ENCODE measurements at regions not wholly inside any gene's neighbourhood (a gene's known extent, or its start where the extent isn't known, plus 50 kb on each side); places are given as distances from the start of the nearest gene placed in this dataset.

DNA sequence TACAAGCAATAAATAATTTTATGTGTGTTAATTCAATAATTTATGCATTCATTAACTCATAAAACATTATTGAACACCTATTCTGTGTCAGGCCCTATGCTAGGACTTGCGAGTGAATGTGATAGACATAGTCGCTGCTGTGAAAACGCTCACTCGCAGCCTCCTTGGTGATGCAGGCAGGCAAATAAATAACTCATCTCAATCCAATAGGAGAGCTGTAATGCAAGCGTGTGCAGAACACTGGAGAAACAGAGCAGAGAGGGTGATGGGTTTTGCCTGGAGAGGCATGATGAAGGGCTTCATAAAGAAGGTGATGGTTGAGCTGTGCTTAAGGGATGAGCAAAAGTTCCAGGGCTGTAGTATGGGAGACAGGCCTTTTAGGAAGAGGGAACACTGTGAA, 111.3 kb upstream of the ZNF462 start:
- no peak overlapping the region for H3K4me3 ChIP-seq (ENCODE audit: control insufficient read depth, low read depth, low read length)
- no peak for DNase-seq (ENCODE audit: low read depth)
- TF ChIP-seq, protein P1, sequence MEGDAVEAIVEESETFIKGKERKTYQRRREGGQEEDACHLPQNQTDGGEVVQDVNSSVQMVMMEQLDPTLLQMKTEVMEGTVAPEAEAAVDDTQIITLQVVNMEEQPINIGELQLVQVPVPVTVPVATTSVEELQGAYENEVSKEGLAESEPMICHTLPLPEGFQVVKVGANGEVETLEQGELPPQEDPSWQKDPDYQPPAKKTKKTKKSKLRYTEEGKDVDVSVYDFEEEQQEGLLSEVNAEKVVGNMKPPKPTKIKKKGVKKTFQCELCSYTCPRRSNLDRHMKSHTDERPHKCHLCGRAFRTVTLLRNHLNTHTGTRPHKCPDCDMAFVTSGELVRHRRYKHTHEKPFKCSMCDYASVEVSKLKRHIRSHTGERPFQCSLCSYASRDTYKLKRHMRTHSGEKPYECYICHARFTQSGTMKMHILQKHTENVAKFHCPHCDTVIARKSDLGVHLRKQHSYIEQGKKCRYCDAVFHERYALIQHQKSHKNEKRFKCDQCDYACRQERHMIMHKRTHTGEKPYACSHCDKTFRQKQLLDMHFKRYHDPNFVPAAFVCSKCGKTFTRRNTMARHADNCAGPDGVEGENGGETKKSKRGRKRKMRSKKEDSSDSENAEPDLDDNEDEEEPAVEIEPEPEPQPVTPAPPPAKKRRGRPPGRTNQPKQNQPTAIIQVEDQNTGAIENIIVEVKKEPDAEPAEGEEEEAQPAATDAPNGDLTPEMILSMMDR (IDR thresholded peaks at IDR 0.05; ENCODE audit: control insufficient read depth, insufficient read depth, low read depth, low read length, missing control alignments), result no peak

DNA sequence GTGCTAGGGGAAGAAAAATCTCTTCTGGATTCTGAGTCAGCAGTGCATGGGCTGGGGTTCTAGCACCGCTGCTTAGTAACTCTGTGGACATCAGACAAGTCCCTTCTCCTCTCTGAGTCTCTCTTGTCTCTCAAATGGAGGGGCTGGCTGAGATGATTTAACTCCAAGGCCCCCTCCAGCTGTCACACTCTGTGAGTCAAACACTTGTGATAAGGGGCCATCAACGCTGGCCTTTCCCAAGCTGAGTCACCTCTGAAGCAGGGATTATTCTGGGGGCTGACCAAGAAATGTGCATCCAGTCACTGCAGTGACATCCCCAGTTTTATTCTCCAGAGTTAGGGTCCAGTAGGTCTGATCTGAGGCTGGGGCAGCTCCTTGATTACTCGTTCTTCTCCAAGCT, 110.4 kb upstream of the ZNF462 start:
- no peak overlapping the region for H3K4me3 ChIP-seq (ENCODE audit: control insufficient read depth, low read depth, low read length)
- no peak for DNase-seq (ENCODE audit: low read depth)
- TF ChIP-seq, protein P1 (IDR thresholded peaks at IDR 0.05; ENCODE audit: control insufficient read depth, insufficient read depth, low read depth, low read length, missing control alignments), result no peak

DNA sequence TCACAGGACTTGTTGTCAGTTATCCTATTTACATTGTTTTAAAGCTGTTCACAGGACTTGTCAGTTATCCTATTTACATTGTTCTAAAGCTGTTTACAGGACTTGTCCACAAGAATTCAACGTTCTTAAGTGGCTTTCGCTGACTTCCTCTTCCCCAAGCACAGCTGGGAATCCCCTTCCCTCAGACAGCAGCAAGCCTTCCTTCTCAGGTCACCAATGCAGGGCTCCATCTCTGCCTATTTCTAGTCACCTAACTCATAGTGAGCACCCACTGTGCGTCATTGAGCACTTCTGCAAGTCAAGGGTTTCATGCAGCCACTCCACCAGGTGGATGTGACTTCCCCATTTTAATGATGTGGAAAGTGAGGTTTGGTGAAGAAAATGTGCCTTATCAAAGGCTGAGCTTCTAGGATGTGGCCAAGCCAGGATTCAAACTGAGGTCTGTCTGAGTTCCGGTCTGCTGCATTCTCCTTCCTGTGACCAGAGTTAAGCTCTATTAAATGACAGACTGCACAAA, 109.8 kb upstream of the ZNF462 start:
- no peak overlapping the region for H3K4me3 ChIP-seq (ENCODE audit: control insufficient read depth, low read depth, low read length)
- TF ChIP-seq, protein P1 (IDR thresholded peaks at IDR 0.05; ENCODE audit: control insufficient read depth, insufficient read depth, low read depth, low read length, missing control alignments), result no peak
- DNase-seq (ENCODE audit: low read depth), result no peak

DNA sequence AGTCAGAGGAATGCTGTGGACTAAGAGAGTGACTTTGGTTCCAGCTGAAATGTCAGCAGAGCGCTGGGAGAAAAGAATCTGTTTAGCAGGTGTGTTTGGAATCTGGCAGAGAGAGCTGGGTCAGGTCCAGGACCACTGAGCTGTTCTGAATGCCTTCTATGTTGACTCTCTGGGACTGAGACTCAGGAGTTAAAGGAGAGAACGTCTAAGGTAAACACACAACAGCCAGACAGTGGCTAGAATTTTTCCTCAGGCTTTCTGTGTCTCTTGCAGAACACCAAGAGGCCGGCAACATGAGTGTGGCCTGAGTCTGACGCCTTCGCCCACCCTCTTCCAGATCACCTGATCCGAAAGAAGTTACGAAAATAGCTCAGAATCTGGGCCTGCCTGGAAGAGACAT, 107.2 kb upstream of the ZNF462 start:
- no peak for DNase-seq (ENCODE audit: low read depth)
- TF ChIP-seq, protein P1 (IDR thresholded peaks at IDR 0.05; ENCODE audit: control insufficient read depth, insufficient read depth, low read depth, low read length, missing control alignments), result no peak
- no peak overlapping the region for H3K4me3 ChIP-seq (ENCODE audit: control insufficient read depth, low read depth, low read length)

DNA sequence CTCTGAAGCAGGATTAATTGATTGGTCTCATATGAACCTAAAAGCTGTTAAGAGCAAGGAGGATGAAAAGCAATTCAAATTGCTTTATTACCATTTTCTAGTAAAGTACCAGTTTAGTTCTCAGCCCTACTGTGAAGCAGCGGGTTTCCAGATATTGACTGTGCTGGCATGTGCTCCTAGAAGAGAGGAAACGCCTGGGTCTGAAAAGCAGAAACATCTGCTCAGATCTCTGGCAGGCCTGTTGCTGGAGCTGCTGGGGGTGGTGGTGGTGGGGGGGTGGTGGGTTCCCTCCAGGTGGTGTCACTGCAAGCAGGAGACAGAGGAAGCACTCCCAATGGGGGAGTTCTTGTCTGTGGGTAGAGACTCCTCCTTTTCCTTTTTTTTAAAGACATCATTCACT, 105.5 kb upstream of the ZNF462 start:
- TF ChIP-seq, protein P1 (IDR thresholded peaks at IDR 0.05; ENCODE audit: control insufficient read depth, insufficient read depth, low read depth, low read length, missing control alignments), result no peak
- no peak for DNase-seq (ENCODE audit: low read depth)
- H3K4me3 ChIP-seq (ENCODE audit: control insufficient read depth, low read depth, low read length), result no peak overlapping the region

DNA sequence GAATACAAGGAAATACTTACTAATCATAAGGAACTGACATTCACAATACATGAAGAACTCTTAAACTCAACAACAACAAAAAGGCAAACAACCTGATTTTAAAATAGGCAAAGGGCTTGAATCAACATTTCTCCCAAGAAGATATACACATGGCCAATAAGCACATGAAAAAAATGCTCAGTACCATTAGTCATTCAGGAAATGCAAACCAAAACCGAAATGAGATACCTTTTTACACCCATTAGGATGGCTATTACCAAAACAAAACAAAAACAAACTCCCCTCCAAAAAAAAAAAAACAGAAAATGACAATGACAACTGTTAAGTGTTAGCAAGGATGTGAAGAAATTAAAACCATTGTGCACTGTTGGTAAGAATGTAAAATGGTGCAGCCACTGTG, 104.1 kb upstream of the ZNF462 start:
- DNase-seq (ENCODE audit: low read depth), result no peak
- TF ChIP-seq, protein P1 (IDR thresholded peaks at IDR 0.05; ENCODE audit: control insufficient read depth, insufficient read depth, low read depth, low read length, missing control alignments), result no peak
- H3K4me3 ChIP-seq (ENCODE audit: control insufficient read depth, low read depth, low read length), result no peak overlapping the region

DNA sequence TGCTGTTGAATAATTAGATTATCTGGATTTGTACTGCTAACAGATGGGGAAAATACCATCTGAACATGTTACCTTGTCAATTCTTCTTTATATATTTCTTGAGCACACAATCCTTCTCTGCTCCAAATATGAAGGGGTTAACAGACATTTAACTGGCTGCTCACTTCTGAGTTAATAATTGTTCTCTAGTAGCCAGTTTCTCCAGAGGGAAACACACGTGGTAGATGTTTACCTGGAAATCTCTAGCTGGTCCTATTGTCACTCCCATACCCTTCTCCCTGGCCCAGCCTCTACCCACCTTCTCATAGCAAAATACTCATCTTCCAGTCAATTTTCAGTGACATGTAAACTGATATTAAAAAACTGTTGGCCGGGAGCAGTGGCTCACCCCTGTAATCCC, 101.5 kb upstream of the ZNF462 start:
- no peak overlapping the region for H3K4me3 ChIP-seq (ENCODE audit: control insufficient read depth, low read depth, low read length)
- DNase-seq (ENCODE audit: low read depth), result no peak
- TF ChIP-seq, protein P1 (IDR thresholded peaks at IDR 0.05; ENCODE audit: control insufficient read depth, insufficient read depth, low read depth, low read length, missing control alignments), result no peak
